Effector memory CD8-positive, alpha-beta T cell (primary cell): ENCODE measurements at regions not wholly inside any gene's neighbourhood (a gene's known extent, or its start where the extent isn't known, plus 50 kb on each side); places are given as distances from the start of the nearest gene placed in this dataset.
A peak's percentile ranks its signal among the peaks of the same experiment; 100 is the strongest.
"Not testable (repeated sequence)": the region's sequence is repeated elsewhere in the genome, so short reads cannot be mapped to it uniquely, and the experiment has no call there.

Experiments
- ATAC-seq: fragments of 150-1000 bp; cut with Tn5 transposase; replicated peaks from 2 replicates; pipeline ENCODE4 v1.10.0; 2021; ENCODE audit warnings: mild to moderate bottlenecking, moderate library complexity
- DNase-seq, 3 experiments: peaks; one replicate each; pipeline ENCODE4 v3.0.0; 2021
- H3K27ac Mint-ChIP-seq, 2 donors: one replicate each; pipeline ENCODE4 v1.8.0; 2022; ENCODE audit warnings: mild to moderate bottlenecking in 2 of 2, mixed read lengths in 2 of 2, moderate library complexity in 2 of 2
- H3K27me3 Mint-ChIP-seq, 2 donors: one replicate each; pipeline ENCODE4 v1.8.0; 2022; ENCODE audit warnings: mixed read lengths in 2 of 2
- H3K36me3 Mint-ChIP-seq: one replicate; pipeline ENCODE4 v1.8.0; 2022; ENCODE audit warnings: mild to moderate bottlenecking, moderate library complexity, mixed read lengths; ENCODE audit not compliant: insufficient read depth
- H3K4me1 Mint-ChIP-seq, 2 donors: one replicate each; pipeline ENCODE4 v1.8.0; 2022; ENCODE audit warnings: low read depth in 2 of 2, mixed read lengths in 2 of 2
- H3K4me3 Mint-ChIP-seq, 2 donors: one replicate each; pipeline ENCODE4 v1.8.0; 2022; ENCODE audit warnings: mild to moderate bottlenecking in 2 of 2, mixed read lengths in 2 of 2, moderate library complexity in 2 of 2
- H3K9me3 Mint-ChIP-seq, 2 donors: one replicate each; pipeline ENCODE4 v1.8.0; 2022; ENCODE audit warnings: mixed read lengths in 2 of 2

DNA sequence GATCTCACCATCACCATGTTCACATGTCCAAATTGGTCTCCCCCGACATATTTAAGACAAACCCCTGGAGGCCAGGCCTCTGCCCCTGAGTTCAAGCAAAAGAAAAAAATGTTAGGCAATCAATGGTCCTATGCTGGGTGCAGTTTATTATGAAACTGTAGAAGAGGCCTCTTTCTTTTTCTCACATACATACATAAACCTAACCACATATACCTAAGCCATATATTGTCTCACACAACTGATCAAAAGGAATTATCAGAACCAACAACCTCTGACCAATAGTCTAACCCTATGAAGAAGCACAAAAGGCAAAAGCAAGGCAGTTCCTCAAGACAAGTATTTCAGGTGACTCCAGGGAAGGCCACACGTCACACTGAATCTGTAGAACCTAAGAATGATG, 49.9 kb downstream of the ILRUN start:
- peaks cover 3 to 44% of the 10 kb centered on the region in 2 donors for H3K4me1 Mint-ChIP-seq
- ATAC-seq (no peak), DNase-seq (no peak)
- H3K4me3 Mint-ChIP-seq, result no peak overlapping the region
- H3K27me3 Mint-ChIP-seq, result no peaks in the 10 kb centered on the region
- no peaks in the 10 kb centered on the region for H3K9me3 Mint-ChIP-seq
- H3K27ac Mint-ChIP-seq, result peak overlapping the region in 1 of 2 donors; percentile 32
- peaks cover 17% of the 10 kb centered on the region for H3K36me3 Mint-ChIP-seq

DNA sequence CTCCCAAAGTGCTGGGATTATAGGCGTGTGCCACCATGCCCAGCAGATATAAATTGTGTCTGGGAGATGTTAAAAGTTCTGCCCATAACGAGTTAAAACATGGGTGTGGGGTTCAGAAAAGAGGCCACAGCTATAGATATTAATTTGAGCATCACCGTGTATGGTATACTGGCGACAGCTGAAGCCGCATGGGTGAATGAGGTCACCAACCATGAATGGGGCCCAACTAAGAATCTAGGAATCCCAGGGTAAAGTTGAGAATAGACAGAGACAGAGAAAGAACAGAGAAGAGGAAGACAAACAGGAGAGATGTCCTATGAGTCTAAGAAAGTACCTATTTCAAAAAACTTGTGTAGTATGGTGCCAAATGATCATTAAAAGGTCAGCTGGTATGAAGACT, 50.9 kb downstream of the ILRUN start:
- Mint-ChIP-seq H3K9me3 (no peaks in the 10 kb centered on the region), H3K4me3 (no peak overlapping the region), H3K27me3 (no peaks in the 10 kb centered on the region), H3K36me3 (peaks cover 11% of the 10 kb centered on the region), H3K4me1 (peaks cover 3 to 39% of the 10 kb centered on the region in 2 donors), H3K27ac (no peak overlapping the region)
- no peak for ATAC-seq
- no peak for DNase-seq

DNA sequence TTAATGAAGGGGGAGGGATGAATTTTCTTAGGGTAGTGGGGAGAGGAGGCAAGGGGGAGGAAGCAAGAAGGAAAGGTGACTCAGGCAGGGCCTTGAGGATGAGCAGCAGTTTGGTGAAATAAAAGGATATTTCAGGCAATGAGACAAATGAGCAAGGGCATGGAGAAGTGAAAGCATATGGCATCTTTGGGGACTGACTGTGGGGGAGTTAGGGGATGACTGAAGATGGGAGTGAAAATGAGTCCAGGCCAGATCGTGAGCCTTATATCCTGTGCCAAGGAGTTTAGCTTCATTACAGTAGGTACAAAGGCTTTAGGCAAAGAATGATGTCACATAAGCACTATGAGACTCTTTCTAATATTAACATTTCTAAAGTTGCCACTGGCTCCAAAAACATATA, 51.9 kb downstream of the ILRUN start:
- Mint-ChIP-seq H3K9me3 (no peaks in the 10 kb centered on the region), H3K27me3 (no peaks in the 10 kb centered on the region), H3K27ac (peak overlapping the region in 1 of 2 donors; percentile 6), H3K4me3 (no peak overlapping the region), H3K4me1 (peaks cover 5 to 44% of the 10 kb centered on the region in 2 donors), H3K36me3 (peaks cover 11% of the 10 kb centered on the region)
- ATAC-seq, result no peak
- no peak for DNase-seq

DNA sequence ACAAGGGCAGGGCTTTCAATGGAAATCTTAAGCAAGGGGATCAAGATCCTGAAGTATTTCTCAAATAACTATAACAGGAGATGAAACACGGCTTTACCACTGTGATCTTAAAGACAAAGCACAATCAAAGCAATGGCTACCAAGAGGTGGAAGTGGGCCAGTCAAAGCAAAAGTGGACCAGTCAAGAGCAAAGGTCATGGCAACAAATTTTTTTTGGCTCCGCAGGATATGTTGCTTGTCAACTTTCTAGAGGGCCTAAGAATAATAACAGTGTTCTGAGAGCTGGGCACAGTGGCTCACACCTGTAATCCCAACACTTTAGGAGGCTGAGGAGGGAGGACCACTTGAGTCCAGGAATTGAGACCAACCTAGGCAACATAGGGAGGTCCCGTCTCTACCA, 54.1 kb downstream of the ILRUN start:
- Mint-ChIP-seq H3K27ac (peak overlapping the region in 1 of 2 donors; percentile 51), H3K9me3 (no peaks in the 10 kb centered on the region), H3K4me3 (no peak overlapping the region), H3K4me1 (peaks cover 10 to 44% of the 10 kb centered on the region in 2 donors), H3K27me3 (no peaks in the 10 kb centered on the region), H3K36me3 (peaks cover 11% of the 10 kb centered on the region)
- DNase-seq (no peak), ATAC-seq (no peak)

DNA sequence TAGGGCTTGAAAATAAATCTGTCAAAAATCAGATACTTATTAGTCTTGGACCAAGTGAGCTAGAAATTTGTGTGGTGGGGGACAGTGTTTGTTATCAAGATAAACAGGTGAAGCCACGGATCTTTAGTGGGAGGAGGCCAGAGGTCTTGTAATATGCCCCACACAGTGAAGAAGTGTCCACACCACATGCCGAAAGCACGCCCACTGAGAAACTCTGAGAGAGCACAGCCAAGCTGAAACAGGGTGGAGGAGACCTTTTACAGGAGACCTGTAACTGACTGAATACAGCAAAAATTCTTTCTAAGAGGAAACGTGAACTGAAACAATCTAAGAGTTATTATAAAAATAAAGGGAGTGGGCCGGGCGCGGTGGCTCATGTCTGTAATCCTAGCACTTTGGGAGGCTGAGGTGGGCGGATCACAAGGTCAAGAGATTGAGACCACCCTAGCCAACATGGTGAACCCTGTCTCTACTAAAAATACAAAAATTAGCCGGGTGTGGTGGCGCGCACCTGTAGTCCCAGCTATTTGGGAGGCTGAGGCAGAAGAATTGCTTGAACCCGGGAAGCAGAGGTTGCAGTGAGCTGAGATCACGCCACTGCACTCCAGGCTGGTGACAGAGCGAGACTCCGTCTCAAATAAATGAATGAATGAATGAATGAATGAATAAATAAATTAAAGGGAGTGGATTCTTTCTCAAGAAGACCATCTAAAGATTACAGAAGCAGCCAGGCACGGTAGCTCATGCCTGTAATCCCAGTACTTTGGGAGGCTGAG, 56.3 kb downstream of the ILRUN start:
- not testable (repeated sequence) for H3K9me3 Mint-ChIP-seq, DNase-seq, H3K27me3 Mint-ChIP-seq, ATAC-seq, H3K4me3 Mint-ChIP-seq
- Mint-ChIP-seq H3K4me1 (peaks cover 8 to 30% of the 10 kb centered on the region in 2 donors), H3K27ac (peak overlapping the region in 1 of 2 donors; percentile 93), H3K36me3 (peaks cover 10% of the 10 kb centered on the region)

DNA sequence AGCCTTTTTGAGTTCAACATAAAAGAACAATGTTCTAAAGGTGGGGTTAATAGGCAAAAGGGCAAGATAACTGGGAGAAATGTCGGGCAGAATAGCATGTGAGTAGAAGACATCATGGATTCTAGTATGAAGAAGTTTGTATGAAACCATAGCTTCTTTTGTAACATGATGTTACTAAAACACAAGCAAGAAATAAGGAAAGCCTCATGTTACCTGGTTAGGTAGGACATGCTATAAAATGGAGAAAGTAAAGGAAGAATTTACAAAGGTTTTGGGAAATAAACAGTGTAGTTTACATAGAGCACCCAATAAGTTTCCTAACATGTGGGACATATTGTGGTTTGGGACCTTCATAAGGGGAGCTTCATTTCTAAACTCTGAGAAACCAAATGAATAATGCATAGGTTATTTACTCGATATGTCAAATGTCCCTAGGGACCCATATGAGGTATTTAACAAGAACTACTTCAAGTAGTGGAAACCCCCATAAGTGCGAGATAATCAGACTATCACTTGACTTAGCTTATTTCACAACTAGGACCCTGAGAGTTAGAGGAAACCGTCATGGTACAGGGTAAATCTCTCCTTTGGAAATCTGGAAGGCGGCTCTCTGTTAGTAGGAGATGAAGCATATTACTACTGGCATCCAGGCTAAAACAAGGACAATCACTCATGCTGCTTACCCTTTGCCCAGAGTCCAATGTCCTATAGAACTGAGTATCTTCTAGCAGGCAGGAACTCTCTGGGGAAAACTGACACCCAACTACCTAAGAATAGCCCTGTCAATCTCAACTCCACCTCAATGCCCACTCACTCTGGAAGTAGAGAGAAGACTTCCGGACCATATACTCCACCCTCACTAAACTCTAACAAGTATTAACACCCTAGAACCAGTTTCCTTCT, 57.5 kb downstream of the ILRUN start:
- H3K4me3 Mint-ChIP-seq, result peak overlapping the region in 1 of 2 donors; percentile 47
- H3K4me1 Mint-ChIP-seq, result peaks cover 8 to 30% of the 10 kb centered on the region in 2 donors
- no peaks in the 10 kb centered on the region for H3K9me3 Mint-ChIP-seq
- peak overlapping the region in 1 of 2 donors; percentile 93 for H3K27ac Mint-ChIP-seq
- peaks cover 12% of the 10 kb centered on the region for H3K36me3 Mint-ChIP-seq
- no peaks in the 10 kb centered on the region for H3K27me3 Mint-ChIP-seq
- DNase-seq (no peak), ATAC-seq (no peak)

DNA sequence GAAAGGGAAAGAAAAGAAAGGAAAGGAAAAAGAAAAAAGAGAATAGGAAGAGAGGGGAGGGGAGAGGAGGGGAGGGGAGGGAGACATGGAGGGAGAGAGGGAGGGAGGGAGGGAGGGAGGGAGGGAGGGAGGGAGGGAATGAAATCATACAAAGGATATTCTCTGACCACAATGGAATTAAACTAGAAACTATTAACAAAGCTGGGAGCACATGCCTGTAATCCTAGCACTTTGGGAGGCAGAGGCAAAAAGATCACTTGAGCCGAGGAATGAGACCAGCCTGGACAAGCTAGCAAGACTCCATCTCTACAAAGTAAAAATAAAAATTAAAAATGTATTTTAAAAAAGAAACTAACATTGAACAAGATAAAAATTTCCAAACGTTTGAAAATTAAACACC, 62.8 kb downstream of the ILRUN start:
- no peak for ATAC-seq
- peak overlapping the region; percentile 71 for H3K27ac Mint-ChIP-seq
- no peak overlapping the region for H3K4me3 Mint-ChIP-seq
- no peaks in the 10 kb centered on the region for H3K9me3 Mint-ChIP-seq
- no peaks in the 10 kb centered on the region for H3K27me3 Mint-ChIP-seq
- peaks cover 5 to 22% of the 10 kb centered on the region in 2 donors for H3K4me1 Mint-ChIP-seq
- peaks cover 14% of the 10 kb centered on the region for H3K36me3 Mint-ChIP-seq
- no peak for DNase-seq

DNA sequence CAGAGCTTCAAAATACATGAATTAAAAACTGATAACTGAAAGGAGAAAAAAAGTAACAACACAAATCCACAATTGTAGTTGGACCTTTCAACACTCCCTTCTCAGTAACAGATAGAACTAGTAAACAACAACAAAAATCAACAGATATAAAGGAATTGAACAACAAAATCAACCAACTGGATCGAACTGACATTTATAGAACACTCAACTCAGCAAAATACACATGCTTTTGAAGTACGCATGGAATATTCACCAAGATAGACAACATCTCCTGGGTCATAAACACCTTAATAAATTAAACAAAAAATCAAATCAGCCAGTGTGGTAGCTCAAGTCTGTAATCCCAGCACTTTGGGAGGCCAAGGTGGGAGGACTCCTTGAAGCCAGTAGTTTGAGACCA, 63.3 kb downstream of the ILRUN start:
- ATAC-seq, result no peak
- peak overlapping the region; percentile 59 to 71 for H3K27ac Mint-ChIP-seq
- no peaks in the 10 kb centered on the region for H3K9me3 Mint-ChIP-seq
- DNase-seq, result no peak
- no peak overlapping the region for H3K4me3 Mint-ChIP-seq
- peaks cover 5 to 21% of the 10 kb centered on the region in 2 donors for H3K4me1 Mint-ChIP-seq
- H3K27me3 Mint-ChIP-seq, result no peaks in the 10 kb centered on the region
- peaks cover 14% of the 10 kb centered on the region for H3K36me3 Mint-ChIP-seq

DNA sequence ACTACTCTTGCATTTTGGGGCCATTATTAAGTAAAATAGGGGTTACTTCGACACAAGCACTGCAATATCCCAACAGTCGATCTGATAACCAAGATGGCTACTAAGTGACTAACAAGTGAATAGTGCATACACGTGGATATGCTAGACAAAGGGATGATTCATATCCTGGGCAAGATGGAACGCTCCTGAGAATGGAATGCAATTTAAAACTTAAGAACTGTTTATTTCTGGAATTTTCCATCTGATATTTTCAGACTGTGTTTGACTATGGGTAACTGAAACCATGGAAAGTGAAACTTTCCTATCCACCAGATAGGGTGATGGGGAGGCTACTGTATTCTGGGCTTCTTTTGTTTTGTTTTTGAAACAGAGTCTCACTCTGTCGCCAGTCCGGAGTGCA, 66.5 kb downstream of the ILRUN start:
- Mint-ChIP-seq H3K9me3 (no peaks in the 10 kb centered on the region), H3K4me1 (peaks cover 7 to 28% of the 10 kb centered on the region in 2 donors), H3K4me3 (no peak overlapping the region), H3K27me3 (no peaks in the 10 kb centered on the region), H3K27ac (no peak overlapping the region), H3K36me3 (peaks cover 13% of the 10 kb centered on the region)
- no peak for ATAC-seq
- DNase-seq, result no peak

DNA sequence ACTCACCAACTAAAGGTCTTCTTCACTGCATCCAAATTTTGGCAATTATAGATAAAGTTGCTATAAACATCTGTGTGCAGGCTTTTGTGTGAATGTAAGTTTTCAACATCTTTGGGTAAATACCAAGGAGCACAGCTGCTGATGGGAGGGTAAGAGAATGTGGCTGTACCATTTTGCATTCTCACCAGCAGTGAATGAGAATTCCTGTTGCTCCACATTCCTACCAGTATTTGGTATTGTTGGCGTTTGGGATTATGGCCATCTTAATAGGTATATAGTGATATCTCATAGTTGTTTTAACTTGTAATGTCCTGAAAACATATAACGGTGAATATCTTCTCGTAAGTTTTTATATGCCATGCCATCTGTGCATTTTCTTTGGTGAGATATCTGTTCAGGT, 69.3 kb downstream of the ILRUN start:
- ATAC-seq (no peak), DNase-seq (no peak)
- Mint-ChIP-seq H3K36me3 (peaks cover 3% of the 10 kb centered on the region), H3K4me3 (no peak overlapping the region), H3K9me3 (no peaks in the 10 kb centered on the region), H3K27me3 (no peaks in the 10 kb centered on the region), H3K4me1 (peaks cover 7 to 31% of the 10 kb centered on the region in 2 donors), H3K27ac (peak overlapping the region in 1 of 2 donors; percentile 72)

DNA sequence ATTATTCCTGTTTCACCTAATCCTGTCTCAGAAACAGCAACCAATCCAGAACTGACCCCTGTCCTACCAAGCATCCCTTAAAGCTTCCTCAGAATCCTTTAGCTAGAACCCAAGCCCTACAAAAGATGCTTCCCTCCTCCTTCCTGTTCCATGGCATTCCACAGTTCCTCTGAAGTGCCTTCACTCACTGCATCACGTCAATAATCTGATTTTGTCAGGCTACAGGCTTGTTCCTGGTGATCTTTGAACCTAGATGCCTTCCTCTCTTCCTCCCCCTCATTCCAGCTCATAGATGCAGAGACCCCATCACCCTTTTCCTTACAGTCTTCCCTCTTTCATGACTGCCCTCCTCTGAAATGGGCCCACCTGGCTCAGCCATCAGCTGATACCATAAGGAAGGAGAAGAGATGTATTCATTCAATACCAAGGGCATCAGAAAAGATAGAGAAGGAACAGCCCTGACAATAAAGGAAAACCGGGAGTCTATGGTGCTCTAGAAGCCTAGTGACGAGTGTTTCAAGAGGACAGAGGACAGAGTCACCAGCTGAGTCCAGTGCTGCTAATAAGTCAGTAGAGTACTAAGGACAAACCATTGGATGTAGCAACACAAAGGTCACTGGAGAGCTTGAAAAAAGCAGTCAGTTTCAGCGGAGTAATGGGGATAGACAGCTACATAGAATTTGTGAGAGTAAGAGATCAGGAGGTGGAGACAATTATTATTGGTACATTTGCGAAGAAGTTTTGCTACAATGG, 62.5 kb upstream of the SPDEF start:
- Mint-ChIP-seq H3K27ac (peak overlapping the region; percentile 12 to 27), H3K36me3 (peaks cover 3% of the 10 kb centered on the region), H3K27me3 (no peaks in the 10 kb centered on the region), H3K9me3 (no peaks in the 10 kb centered on the region), H3K4me1 (peaks cover 15 to 35% of the 10 kb centered on the region in 2 donors), H3K4me3 (no peak overlapping the region)
- no peak for DNase-seq
- ATAC-seq, result no peak

DNA sequence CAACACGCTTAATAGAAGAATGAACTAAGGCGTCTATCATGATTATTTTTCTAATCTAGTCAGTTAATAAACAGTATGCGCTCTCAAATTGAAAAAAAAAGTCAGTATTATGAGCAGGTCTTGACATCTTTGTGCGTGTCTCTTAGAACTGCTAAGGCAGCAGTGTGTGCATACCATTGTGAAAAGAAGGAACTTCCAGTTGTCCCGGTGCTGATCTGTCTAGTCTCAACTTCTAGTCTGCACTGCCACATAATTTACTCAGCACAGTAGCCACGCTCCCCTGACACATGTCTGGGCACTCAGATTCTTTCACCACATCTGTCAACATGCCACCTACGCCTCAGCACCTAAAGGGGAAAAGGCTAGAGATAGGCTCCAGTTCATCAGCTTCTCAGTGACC, 61.1 kb upstream of the SPDEF start:
- Mint-ChIP-seq H3K36me3 (peaks cover 10% of the 10 kb centered on the region), H3K27me3 (no peaks in the 10 kb centered on the region), H3K27ac (peak overlapping the region; percentile 12 to 27), H3K4me3 (no peak overlapping the region), H3K9me3 (no peaks in the 10 kb centered on the region), H3K4me1 (peaks cover 15 to 34% of the 10 kb centered on the region in 2 donors)
- DNase-seq, result no peak
- ATAC-seq, result no peak

DNA sequence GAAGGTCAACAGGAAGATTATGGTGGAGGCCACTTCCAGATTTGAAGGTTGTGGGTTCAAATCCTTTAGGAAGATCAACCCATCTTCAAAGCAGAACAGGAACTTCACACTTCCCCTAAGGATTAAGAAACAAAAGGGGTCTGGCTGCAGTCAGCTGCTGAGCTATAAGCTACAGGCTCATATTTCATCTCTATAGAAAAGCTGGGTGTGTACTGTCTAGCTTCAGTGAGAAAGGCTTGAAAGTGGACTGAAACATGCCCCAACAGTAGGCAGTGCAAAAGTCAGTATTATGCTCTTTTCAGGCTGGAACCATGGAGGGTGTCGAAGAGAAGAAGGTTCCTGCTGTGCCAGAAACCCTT, 60.1 kb upstream of the SPDEF start:
- DNase-seq, result no peak
- Mint-ChIP-seq H3K9me3 (no peaks in the 10 kb centered on the region), H3K4me3 (no peak overlapping the region), H3K27me3 (no peaks in the 10 kb centered on the region), H3K4me1 (peaks cover 15 to 34% of the 10 kb centered on the region in 2 donors), H3K36me3 (peaks cover 10% of the 10 kb centered on the region), H3K27ac (peak overlapping the region in 1 of 2 donors; percentile 12)
- no peak for ATAC-seq
